K562 (cell line): ENCODE measurements at regions not wholly inside any gene's neighbourhood (a gene's known extent, or its start where the extent isn't known, plus 50 kb on each side); places are given as distances from the start of the nearest gene placed in this dataset.
A peak's percentile ranks its signal among the peaks of the same experiment; 100 is the strongest.

ENCODE experiments used
- ARID4B ChIP-seq: sonication (generic); formaldehyde crosslinking; IDR thresholded peaks from 2 replicates; pipeline ENCODE4 v1.8.0; 2022; ENCODE audit warnings: mild to moderate bottlenecking, missing genetic modification reagents
- ATF4 ChIP-seq: fragments of 450-650 bp; formaldehyde crosslinking; IDR thresholded peaks from 2 replicates; pipeline ENCODE4 v1.4.0; 2022; ENCODE audit warnings: mild to moderate bottlenecking, moderate library complexity
- CBX3 ChIP-seq, 2 experiments: IDR thresholded peaks; 1 replicate in 1 of 2; 2 replicates in 1 of 2; pipeline ENCODE4 v1.6.1; 2012; ENCODE audit warnings: inconsistent platforms in 2 of 2, low read length in 2 of 2, borderline replicate concordance in 1 of 2, control low read depth in 1 of 2
- ELF2 ChIP-seq: fragments of 250-450 bp; sonication (Bioruptor Pico); IDR thresholded peaks from 2 replicates; pipeline ENCODE4 v1.5.0; 2021; ENCODE audit warnings: mild to moderate bottlenecking
- ETV5 ChIP-seq: sonication (generic); formaldehyde crosslinking; IDR thresholded peaks from 2 replicates; pipeline ENCODE4 v1.4.0; 2020; ENCODE audit warnings: low read depth, mild to moderate bottlenecking, missing genetic modification reagents
- KAT2B ChIP-seq: IDR thresholded peaks from one replicate; pipeline ENCODE4 v1.6.1; 2012; ENCODE audit warnings: low read depth, mild to moderate bottlenecking, control low read depth, inconsistent platforms, low read length, moderate library complexity
- MTA2 ChIP-seq: fragments of 450-650 bp; IDR thresholded peaks from 2 replicates; pipeline ENCODE4 v1.6.1; 2016; ENCODE audit warnings: low read depth
- NCOR1 ChIP-seq: fragments of 450-650 bp; IDR thresholded peaks from 2 replicates; pipeline ENCODE4 v1.6.1; 2016; ENCODE audit warnings: mild to moderate bottlenecking, moderate library complexity
- NR2C2 ChIP-seq, 2 experiments: fragments of 200-800 bp in 1 of 2; sonication (Bioruptor generic) in 1 of 2; sonication (generic) in 1 of 2; formaldehyde crosslinking in 1 of 2; IDR thresholded peaks; 2 replicates each; pipeline versions ENCODE4 v1.6.1 to v1.8.0; 2016 to 2022; ENCODE audit warnings: mild to moderate bottlenecking in 1 of 2, missing compliant biosample characterization in 1 of 2, missing genetic modification characterization in 1 of 2, missing genetic modification reagents in 1 of 2
- PYGO2 ChIP-seq: fragments of 450-650 bp; IDR thresholded peaks from 2 replicates; pipeline ENCODE4 v1.6.1; 2016; ENCODE audit warnings: mild to moderate bottlenecking, missing genetic modification characterization, moderate library complexity, missing compliant biosample characterization
- RAD51 ChIP-seq: fragments of 450-650 bp; IDR thresholded peaks from 2 replicates; pipeline ENCODE4 v1.7.1; 2016; ENCODE audit warnings: low read depth, mild to moderate bottlenecking, borderline replicate concordance
- SETDB1 ChIP-seq: IDR thresholded peaks from one replicate; pipeline ENCODE4 v1.6.1; 2012; ENCODE audit warnings: low read length, control low read depth, inconsistent platforms
- SRSF1 ChIP-seq: fragments of 200-400 bp; formaldehyde crosslinking; IDR thresholded peaks from 2 replicates; pipeline ENCODE4 v1.6.1; 2017; ENCODE audit warnings: mild to moderate bottlenecking, low read depth, low read length, moderate library complexity
- TAL1 ChIP-seq: fragments of 450-650 bp; IDR thresholded peaks from 2 replicates; pipeline ENCODE4 v1.6.1; 2016; ENCODE audit warnings: mild to moderate bottlenecking
- TOE1 ChIP-seq, 2 experiments: fragments of 450-650 bp in 1 of 2; sonication (generic) in 1 of 2; formaldehyde crosslinking in 1 of 2; IDR thresholded peaks; 2 replicates each; pipeline versions ENCODE4 v1.7.1 to v1.8.0; 2016 to 2022; ENCODE audit warnings: borderline replicate concordance in 2 of 2, mild to moderate bottlenecking in 2 of 2, antibody characterized with exemption in 1 of 2, inconsistent platforms in 1 of 2, low read depth in 1 of 2, missing genetic modification reagents in 1 of 2, moderate library complexity in 1 of 2
- U2AF2 ChIP-seq: fragments of 200-400 bp; formaldehyde crosslinking; optimal IDR thresholded peaks from 2 replicates; pipeline ENCODE3; 2017; ENCODE audit warnings: low read depth, mild to moderate bottlenecking, low read length
- ZFP91 ChIP-seq: sonication (generic); formaldehyde crosslinking; IDR thresholded peaks from 2 replicates; pipeline ENCODE4 v1.8.0; 2022; ENCODE audit warnings: mild to moderate bottlenecking, missing genetic modification reagents
- ZKSCAN8 ChIP-seq: fragments of 200-800 bp; sonication (Bioruptor generic); IDR thresholded peaks from 2 replicates; pipeline ENCODE4 v1.6.1; 2016; ENCODE audit warnings: missing genetic modification characterization, missing compliant biosample characterization
- ZNF134 ChIP-seq: fragments of 250-450 bp; sonication (Bioruptor Pico); conservative IDR thresholded peaks from 2 replicates; pipeline ENCODE4 v1.4.0; 2020
- ZNF232 ChIP-seq: sonication (generic); formaldehyde crosslinking; IDR thresholded peaks from 2 replicates; pipeline ENCODE4 v1.8.0; 2022; ENCODE audit warnings: mild to moderate bottlenecking, missing genetic modification reagents
- ZNF239 ChIP-seq: fragments of 250-450 bp; sonication (Bioruptor Pico); IDR thresholded peaks from 2 replicates; pipeline ENCODE4 v1.4.0; 2020; ENCODE audit warnings: mild to moderate bottlenecking
- ZNF584 ChIP-seq: fragments of 200-800 bp; sonication (Bioruptor generic); IDR thresholded peaks from 2 replicates; pipeline ENCODE4 v1.6.1; 2016; ENCODE audit warnings: low read depth, mild to moderate bottlenecking, missing genetic modification characterization, missing compliant biosample characterization

GRCh38 chr2:180110469-180110868 is 103.4 kb upstream of the CWC22 start (continued):
- TF ChIP-seq ATF4 (CRISPR knock-in tag): no peak
- TF ChIP-seq NR2C2 (CRISPR knock-in tag; IDR thresholded peaks at IDR 0.05): no peak
- TF ChIP-seq NR2C2 (tag; IDR thresholded peaks at IDR 0.05): no peak
- no peak for TF ChIP-seq ZNF239 (CRISPR knock-in tag)
- peak; percentile 51 for TF ChIP-seq MTA2
- no peak for TF ChIP-seq KAT2B
- TF ChIP-seq ETV5 (CRISPR knock-in tag): no peak
- no peak for TF ChIP-seq ARID4B (CRISPR knock-in tag)
- TF ChIP-seq SRSF1: no peak
- TF ChIP-seq RAD51: no peak
- TF ChIP-seq ZNF232 (CRISPR knock-in tag): no peak
- no peak for TF ChIP-seq ZNF134 (CRISPR knock-in tag)
- TF ChIP-seq PYGO2 (tag): no peak
- no peak for TF ChIP-seq TOE1 (IDR thresholded peaks at IDR 0.05; ENCODE audit: borderline replicate concordance)
- no peak for TF ChIP-seq TOE1 (CRISPR knock-in tag; IDR thresholded peaks at IDR 0.05; ENCODE audit: borderline replicate concordance, low read depth)
- TF ChIP-seq NCOR1: peak; percentile 52
- no peak for TF ChIP-seq U2AF2
- no peak for TF ChIP-seq ZKSCAN8 (CRISPR knock-in tag)
- TF ChIP-seq TAL1: peak; percentile 85
- no peak for TF ChIP-seq ZNF584 (CRISPR knock-in tag)
- TF ChIP-seq SETDB1: no peak
- TF ChIP-seq ZFP91 (CRISPR knock-in tag): no peak
- TF ChIP-seq CBX3 (IDR thresholded peaks at IDR 0.05; ENCODE audit: borderline replicate concordance in 1 of 2, low read length in 2 of 2): no peak
- TF ChIP-seq ELF2 (CRISPR knock-in tag): no peak
